Spinal cord (tissue), 9 donors: ENCODE measurements at regions not wholly inside any gene's neighbourhood (a gene's known extent, or its start where the extent isn't known, plus 50 kb on each side); places are given as distances from the start of the nearest gene placed in this dataset.
A peak's percentile ranks its signal among the peaks of the same experiment; 100 is the strongest.
"Not testable (repeated sequence)": the region's sequence is repeated elsewhere in the genome, so short reads cannot be mapped to it uniquely, and the experiment has no call there.

Source experiments
- DNase-seq, 6 donors: peaks; one replicate each; pipeline versions ENCODE4 v3.0.0 to v3.0.0-alpha.2; 2013 to 2015; ENCODE audit warnings: low spot score in 6 of 6, low read depth in 4 of 6
- H3K27ac ChIP-seq: one replicate; pipeline ENCODE4 v1.5.1; 2013; ENCODE audit warnings: low read depth, low read length, control low read depth
- H3K27me3 ChIP-seq: one replicate; pipeline ENCODE4 v1.6.1; 2013; ENCODE audit warnings: low read length; ENCODE audit not compliant: control insufficient read depth, insufficient read depth
- H3K36me3 ChIP-seq: one replicate; pipeline ENCODE4 v1.6.1; 2013; ENCODE audit warnings: low read length; ENCODE audit not compliant: control insufficient read depth, insufficient read depth
- H3K4me1 ChIP-seq: one replicate; pipeline ENCODE4 v1.6.1; 2013; ENCODE audit warnings: low read length; ENCODE audit not compliant: control insufficient read depth, insufficient read depth
- H3K4me3 ChIP-seq: one replicate; pipeline ENCODE4 v1.5.1; 2013; ENCODE audit warnings: low read depth, low read length, control low read depth
- H3K9me3 ChIP-seq: one replicate; pipeline ENCODE4 v1.6.1; 2013; ENCODE audit warnings: low read length; ENCODE audit not compliant: control insufficient read depth, insufficient read depth
- WGBS: methylation state at CpG from one replicate; pipeline ENCODE4 v1.1.5; 2013; ENCODE audit warnings: missing lambda C conversion rate; ENCODE audit not compliant: insufficient coverage; 5-methylcytosine and 5-hydroxymethylcytosine counted together
- donor health status: healthy.

DNA sequence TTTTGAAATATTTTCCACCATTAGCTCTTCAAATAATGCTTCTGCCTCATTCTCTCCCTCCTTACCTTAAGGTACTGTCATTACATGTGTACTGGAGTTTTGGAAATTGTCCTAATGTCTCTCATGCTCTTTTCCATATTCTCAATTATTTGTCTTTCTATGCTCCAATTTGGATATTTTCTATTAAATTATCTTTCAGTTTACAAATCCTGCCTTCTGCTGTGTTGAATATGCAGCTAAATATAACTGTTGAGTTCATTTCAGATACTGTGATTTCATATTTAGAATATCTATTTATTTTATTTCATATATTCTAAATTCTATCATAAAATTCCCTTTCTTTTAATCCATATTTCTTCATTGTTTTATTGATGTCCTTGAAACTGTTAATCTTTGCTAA, 388.0 kb upstream of the CDIN1 start:
- H3K36me3 ChIP-seq: no peaks in the 10 kb centered on the region
- H3K27me3 ChIP-seq: no peaks in the 10 kb centered on the region
- no peaks in the 10 kb centered on the region for H3K4me1 ChIP-seq
- DNase-seq: no peak
- H3K4me3 ChIP-seq: no peak overlapping the region
- no peak overlapping the region for H3K27ac ChIP-seq
- H3K9me3 ChIP-seq: no peaks in the 10 kb centered on the region

DNA sequence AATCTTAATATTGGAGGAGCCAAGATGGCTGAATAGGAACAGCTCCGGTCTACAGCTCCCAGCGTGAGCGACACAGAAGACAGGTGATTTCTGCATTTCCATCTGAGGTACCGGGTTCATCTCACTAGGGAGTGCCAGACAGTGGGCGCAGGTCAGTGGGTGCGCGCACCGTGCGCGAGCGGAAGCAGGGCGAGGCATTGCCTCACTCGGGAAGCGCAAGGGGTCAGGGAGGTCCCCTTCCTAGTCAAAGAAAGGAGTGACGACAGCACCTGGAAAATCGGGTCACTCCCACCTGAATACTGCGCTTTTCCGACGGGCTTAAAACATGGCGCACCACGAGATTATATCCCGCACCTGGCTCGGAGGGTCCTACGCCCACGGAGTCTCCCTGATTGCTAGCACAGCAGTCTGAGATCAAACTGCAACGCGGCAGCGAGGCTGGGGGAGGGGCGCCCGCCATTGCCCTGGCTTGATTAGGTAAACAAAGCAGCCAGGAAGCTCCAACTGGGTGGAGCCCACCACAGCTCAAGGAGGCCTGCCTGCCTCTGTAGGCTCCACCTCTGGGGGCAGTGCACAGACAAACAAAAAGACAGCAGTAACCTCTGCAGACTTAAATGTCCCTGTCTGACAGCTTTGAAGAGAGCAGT, 383.9 kb upstream of the CDIN1 start:
- H3K9me3 ChIP-seq, H3K4me1 ChIP-seq: not testable (repeated sequence)
- 98% methylated on average over 20 of the region's 30 CpGs for WGBS

DNA sequence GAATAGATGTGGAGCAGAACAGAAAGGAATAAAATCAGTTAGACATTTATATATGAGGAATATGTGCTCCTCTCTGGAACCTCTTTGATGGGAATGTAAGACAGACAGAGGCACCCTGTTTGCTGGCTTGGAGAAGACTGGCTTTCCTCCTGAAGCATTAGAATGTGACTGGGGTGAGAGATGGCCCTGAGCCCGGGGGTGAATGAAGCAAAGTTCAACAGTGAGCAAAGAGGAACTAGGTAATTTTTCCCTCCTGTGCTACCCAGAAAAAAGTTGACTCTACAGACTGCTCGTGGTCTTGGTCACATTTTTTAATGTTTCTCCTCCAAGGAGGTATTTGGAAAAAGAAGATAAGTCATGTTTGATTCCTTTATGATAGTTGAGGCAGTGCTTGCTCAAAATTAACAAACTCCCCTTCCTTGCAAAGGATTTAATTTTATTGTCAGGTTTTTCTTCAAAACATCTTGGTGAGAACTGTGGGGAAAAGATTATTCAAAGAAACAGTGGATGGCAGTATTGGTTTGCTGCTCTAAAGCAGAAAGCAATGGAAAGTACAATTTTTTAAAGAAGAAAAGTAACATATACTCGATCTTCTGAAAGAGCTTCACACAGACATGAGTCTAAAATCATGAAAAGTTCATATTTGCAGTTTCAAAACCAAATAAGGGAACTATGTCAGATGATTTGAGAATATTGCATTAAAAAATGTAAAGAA, 370.4 kb upstream of the CDIN1 start:
- Histone ChIP-seq H3K9me3 (no peaks in the 10 kb centered on the region), H3K4me3 (no peak overlapping the region), H3K27me3 (no peaks in the 10 kb centered on the region), H3K36me3 (no peaks in the 10 kb centered on the region), H3K27ac (no peak overlapping the region), H3K4me1 (no peaks in the 10 kb centered on the region)
- DNase-seq: peak in 2 of 6 donors; percentile 13 to 51
- WGBS: 80% methylated on average over 1 of the region's 3 CpGs

More for the DNA sequence above, 383.9 kb upstream of the CDIN1 start:
- not testable (repeated sequence) for H3K27ac ChIP-seq, H3K4me3 ChIP-seq, H3K27me3 ChIP-seq, DNase-seq, H3K36me3 ChIP-seq

DNA sequence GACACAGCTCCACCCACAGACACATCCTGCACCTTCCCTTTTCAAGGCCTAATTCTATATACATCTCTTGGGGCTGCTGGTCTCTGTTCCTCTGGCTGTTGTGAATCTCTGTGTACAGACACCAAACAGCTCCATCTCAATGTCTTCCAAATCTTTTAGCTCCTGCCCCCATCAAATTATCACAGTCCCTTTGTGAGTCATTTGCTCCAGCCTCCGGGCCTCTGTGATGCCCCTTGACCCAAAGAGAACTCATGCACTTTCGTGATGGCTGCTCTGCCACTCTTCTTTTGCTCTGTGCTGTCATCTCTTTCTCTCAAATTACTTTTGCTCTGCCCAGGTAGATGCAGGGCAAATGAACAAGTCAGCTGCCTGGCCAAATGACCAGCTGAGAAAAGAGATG, 369.0 kb upstream of the CDIN1 start:
- Histone ChIP-seq H3K27me3 (no peaks in the 10 kb centered on the region), H3K4me1 (no peaks in the 10 kb centered on the region), H3K9me3 (no peaks in the 10 kb centered on the region), H3K36me3 (no peaks in the 10 kb centered on the region), H3K4me3 (no peak overlapping the region), H3K27ac (no peak overlapping the region)
- WGBS: 77% methylated on average over 2 of the region's 2 CpGs
- DNase-seq: no peak

DNA sequence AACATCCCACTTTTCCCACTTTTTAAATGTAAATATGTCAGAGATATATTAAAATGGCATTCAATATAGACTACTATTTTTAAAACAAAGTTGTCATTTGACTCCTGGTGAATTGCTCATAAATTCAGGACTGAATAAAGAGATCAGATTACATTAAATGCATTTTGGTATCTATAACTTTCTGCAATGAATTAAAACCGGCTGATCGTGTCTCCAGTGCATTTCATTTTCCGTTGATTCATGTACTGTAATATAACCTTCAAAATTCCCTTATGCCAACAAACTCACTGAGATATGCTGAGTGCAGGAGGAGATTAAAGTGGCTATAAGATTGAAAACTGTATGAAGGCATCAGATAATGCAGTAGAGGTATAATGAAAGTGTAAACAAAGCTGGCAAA, 361.1 kb upstream of the CDIN1 start:
- no peaks in the 10 kb centered on the region for H3K4me1 ChIP-seq
- WGBS: no CpG with 5 or more reads among the region's 3 CpGs
- H3K36me3 ChIP-seq: no peaks in the 10 kb centered on the region
- H3K27me3 ChIP-seq: no peaks in the 10 kb centered on the region
- H3K27ac ChIP-seq: no peak overlapping the region
- no peak overlapping the region for H3K4me3 ChIP-seq
- H3K9me3 ChIP-seq: no peaks in the 10 kb centered on the region
- peak in 1 of 6 donors; percentile 19 for DNase-seq

DNA sequence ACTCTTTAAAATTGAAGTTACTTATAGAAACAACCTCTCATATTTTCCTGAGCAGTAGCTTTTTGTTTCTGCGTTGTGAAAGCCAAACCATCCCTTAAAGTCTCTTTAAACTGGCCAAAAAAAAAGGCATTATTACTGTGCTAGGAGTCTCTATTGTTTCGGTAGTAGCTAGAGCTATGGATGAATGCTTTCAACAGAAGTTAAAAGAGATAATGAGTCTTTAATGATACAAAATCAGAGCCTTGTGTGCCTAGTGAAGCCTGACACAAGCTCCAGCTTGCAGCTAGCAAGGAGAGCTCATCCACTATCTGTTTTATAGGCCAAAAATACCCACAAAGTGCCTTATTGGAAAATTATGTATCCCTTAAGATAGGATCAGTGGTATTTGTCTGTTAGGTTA, 360.4 kb upstream of the CDIN1 start:
- Histone ChIP-seq H3K4me3 (no peak overlapping the region), H3K36me3 (no peaks in the 10 kb centered on the region), H3K27ac (no peak overlapping the region), H3K27me3 (no peaks in the 10 kb centered on the region), H3K9me3 (no peaks in the 10 kb centered on the region), H3K4me1 (no peaks in the 10 kb centered on the region)
- DNase-seq: peak in 1 of 6 donors; percentile 60
- 50% methylated on average over 1 of the region's 2 CpGs for WGBS

DNA sequence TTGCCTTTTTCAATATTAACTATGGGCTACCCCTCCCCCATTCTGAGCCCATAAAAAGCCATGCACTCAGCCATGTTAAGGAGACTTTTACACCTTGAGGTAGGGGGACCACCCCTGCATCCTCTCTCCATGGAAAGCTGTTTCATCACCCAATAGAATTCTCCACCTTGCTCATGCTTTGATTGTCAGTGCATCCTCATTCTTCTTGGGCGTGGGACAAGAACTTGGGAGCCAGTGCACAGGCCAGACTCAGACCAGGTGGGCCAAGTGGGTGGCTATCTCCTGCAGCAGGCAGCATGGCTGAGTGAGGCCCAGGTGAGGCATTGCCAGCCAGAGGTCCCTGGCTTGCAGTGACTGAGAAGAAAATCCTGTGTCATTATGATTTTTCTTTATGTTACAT, 357.4 kb upstream of the CDIN1 start:
- Histone ChIP-seq H3K27ac (no peak overlapping the region), H3K4me3 (no peak overlapping the region), H3K4me1 (no peaks in the 10 kb centered on the region), H3K27me3 (no peaks in the 10 kb centered on the region), H3K36me3 (no peaks in the 10 kb centered on the region), H3K9me3 (no peaks in the 10 kb centered on the region)
- 86% methylated on average over 1 of the region's 1 CpG for WGBS
- no peak for DNase-seq

DNA sequence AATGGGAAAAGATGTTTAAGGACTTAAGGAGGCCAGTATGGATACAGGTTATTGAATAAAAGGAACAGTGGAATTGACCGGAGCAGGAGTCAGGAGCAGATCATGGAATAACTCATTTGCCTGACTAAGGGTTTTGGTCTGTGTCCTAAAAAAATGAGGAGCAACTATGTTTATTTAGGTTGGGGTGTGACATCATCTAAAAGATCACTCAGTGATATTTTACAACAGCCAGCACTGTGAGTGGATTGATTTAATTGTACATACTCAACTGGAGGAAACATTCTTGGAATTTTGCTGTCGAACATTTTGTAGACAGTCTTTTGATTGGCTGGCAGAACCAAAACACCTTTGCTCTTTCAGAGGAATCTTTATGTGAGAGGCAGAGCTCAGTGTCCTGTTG, 348.6 kb upstream of the CDIN1 start:
- Histone ChIP-seq H3K9me3 (no peaks in the 10 kb centered on the region), H3K27me3 (no peaks in the 10 kb centered on the region), H3K36me3 (no peaks in the 10 kb centered on the region), H3K27ac (no peak overlapping the region), H3K4me1 (no peaks in the 10 kb centered on the region), H3K4me3 (no peak overlapping the region)
- DNase-seq: no peak
- WGBS: 100% methylated on average over 1 of the region's 2 CpGs

DNA sequence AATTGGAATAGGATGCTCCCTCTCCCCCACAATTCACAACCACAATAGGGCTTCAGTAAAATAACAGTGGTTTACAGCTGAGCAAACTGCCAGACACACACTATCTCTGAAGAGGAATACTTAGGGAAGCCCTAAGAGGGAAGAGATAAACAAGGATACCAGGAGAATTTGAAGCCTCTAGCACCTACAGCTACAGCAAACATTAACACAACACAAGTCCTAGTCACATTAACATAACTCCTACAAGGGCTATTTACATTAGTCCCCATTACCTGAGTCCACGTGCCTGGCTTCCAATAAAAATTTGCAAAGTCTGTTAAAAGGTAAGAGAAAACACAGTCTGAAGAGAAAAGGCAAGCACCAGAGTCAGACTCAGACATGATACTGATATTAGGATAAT, 346.9 kb upstream of the CDIN1 start:
- Histone ChIP-seq H3K9me3 (no peaks in the 10 kb centered on the region), H3K36me3 (no peaks in the 10 kb centered on the region), H3K4me1 (no peaks in the 10 kb centered on the region), H3K27ac (no peak overlapping the region), H3K4me3 (no peak overlapping the region), H3K27me3 (no peaks in the 10 kb centered on the region)
- WGBS: no CpG with 5 or more reads among the region's 1 CpG
- DNase-seq: no peak

DNA sequence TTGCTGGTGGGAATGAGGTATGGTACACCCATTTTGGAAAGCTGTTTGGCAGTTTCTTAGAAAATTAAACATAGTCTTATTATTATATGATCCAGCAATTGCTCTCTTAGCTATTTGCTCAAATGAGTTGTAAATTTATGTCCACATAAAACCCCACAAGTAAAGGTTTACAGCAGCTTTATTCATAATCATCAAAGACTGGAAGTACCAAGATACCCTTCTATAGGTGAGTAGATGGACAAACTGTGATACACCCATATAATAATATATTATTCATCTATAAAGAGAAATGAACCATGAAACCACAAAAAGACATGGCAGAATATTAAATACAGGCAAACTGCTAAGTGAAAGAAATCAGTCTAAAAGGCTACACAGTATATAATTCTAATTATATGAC, 344.7 kb upstream of the CDIN1 start:
- Histone ChIP-seq H3K36me3 (no peaks in the 10 kb centered on the region), H3K4me1 (no peaks in the 10 kb centered on the region), H3K9me3 (no peaks in the 10 kb centered on the region), H3K27me3 (no peaks in the 10 kb centered on the region), H3K4me3 (no peak overlapping the region), H3K27ac (no peak overlapping the region)
- DNase-seq: no peak
